Bronchial epithelial cell (primary cell): ENCODE measurements at regions not wholly inside any gene's neighbourhood (a gene's known extent, or its start where the extent isn't known, plus 50 kb on each side); places are given as distances from the start of the nearest gene placed in this dataset.

Source experiments
- DNase-seq: peaks from one replicate; pipeline ENCODE4 v3.0.0-alpha.2; 2010; ENCODE audit warnings: low read depth
- FAIRE-seq: peaks from 2 replicates; lab custom pipeline; 2011; peaks lifted over from hg19 to GRCh38; lab: Jason Lieb, UNC
- H3K27me3 ChIP-seq: 2 replicates; pipeline ENCODE4 v1.5.1; 2011; ENCODE audit warnings: low read length; ENCODE audit not compliant: control insufficient read depth, insufficient read depth
- H3K36me3 ChIP-seq: 2 replicates; pipeline ENCODE4 v1.5.1; 2011; ENCODE audit warnings: low read length; ENCODE audit not compliant: control insufficient read depth, insufficient read depth
- H3K4me3 ChIP-seq: 2 replicates; pipeline ENCODE4 v1.5.1; 2011; ENCODE audit warnings: mild to moderate bottlenecking, low read depth, low read length, control low read depth
- CTCF ChIP-seq: IDR thresholded peaks from 2 replicates; pipeline ENCODE4 v1.5.1; 2011; ENCODE audit warnings: mild to moderate bottlenecking, moderate library complexity, low read length, control low read depth, inconsistent platforms; ENCODE audit not compliant: insufficient read depth, severe bottlenecking

GRCh38 chr3:116947809-116948208 lies 238.2 kb downstream of the TUSC7 start:
- no peaks in the 10 kb centered on the region for H3K36me3 ChIP-seq
- H3K4me3 ChIP-seq, result no peak overlapping the region
- no peaks in the 10 kb centered on the region for H3K27me3 ChIP-seq
- TF ChIP-seq CTCF, result no peak
- DNase-seq, result no peak
- FAIRE-seq, result no peak

GRCh38 chr3:116950301-116951055 lies 240.9 kb downstream of the TUSC7 start:
- Histone ChIP-seq H3K27me3 (no peaks in the 10 kb centered on the region), H3K4me3 (no peak overlapping the region), H3K36me3 (no peaks in the 10 kb centered on the region)
- no peak for TF ChIP-seq CTCF
- DNase-seq (no peak), FAIRE-seq (no peak)

- no peaks in the 10 kb centered on the region for H3K36me3 ChIP-seq
- H3K4me3 ChIP-seq, result no peak overlapping the region
- no peak for FAIRE-seq
- no peak for DNase-seq
- no peak for TF ChIP-seq CTCF
- no peaks in the 10 kb centered on the region for H3K27me3 ChIP-seq
Measured at GRCh38 chr3:116951610-116952009, 242.0 kb downstream of the TUSC7 start.

- no peaks in the 10 kb centered on the region for H3K36me3 ChIP-seq
- peaks cover 2% of the 10 kb centered on the region for H3K27me3 ChIP-seq
- no peak for FAIRE-seq
- no peak overlapping the region for H3K4me3 ChIP-seq
- TF ChIP-seq CTCF, result no peak
- DNase-seq, result no peak
Measured at GRCh38 chr3:116958291-116958690, 248.7 kb downstream of the TUSC7 start.

GRCh38 chr3:116961106-116961505 lies 251.5 kb downstream of the TUSC7 start:
- peaks cover 2% of the 10 kb centered on the region for H3K27me3 ChIP-seq
- H3K4me3 ChIP-seq, result no peak overlapping the region
- DNase-seq, result no peak
- FAIRE-seq, result no peak
- TF ChIP-seq CTCF, result no peak
- no peaks in the 10 kb centered on the region for H3K36me3 ChIP-seq

GRCh38 chr3:116963802-116964201 lies 254.2 kb downstream of the TUSC7 start:
- no peak for TF ChIP-seq CTCF
- FAIRE-seq, result no peak
- peak; percentile 7 for DNase-seq
- Histone ChIP-seq H3K4me3 (no peak overlapping the region), H3K36me3 (no peaks in the 10 kb centered on the region), H3K27me3 (no peaks in the 10 kb centered on the region)
